NCI-H146 treated with DMSO at 0.1 percent for 48 hours (cell line): ENCODE measurements at regions not wholly inside any gene's neighbourhood (a gene's known extent, or its start where the extent isn't known, plus 50 kb on each side); places are given as distances from the start of the nearest gene placed in this dataset.
"Not testable (repeated sequence)": the region's sequence is repeated elsewhere in the genome, so short reads cannot be mapped to it uniquely, and the experiment has no call there.

Experiments
- DNase-seq: peaks from one replicate; lab custom pipeline; 2025; ENCODE audit not compliant: unreplicated experiment; lab: John Stamatoyannopoulos, UW

- DNase-seq, result no peak
These were observed 1260.5 kb upstream of the ACVR2A start for GRCh38 chr2:146584316-146584715.

GRCh38 chr2:146579147-146579930 lies 1265.5 kb upstream of the ACVR2A start:
- DNase-seq, result no peak

GRCh38 chr2:146576339-146577111 lies 1268.3 kb upstream of the ACVR2A start:
- DNase-seq, result no peak

GRCh38 chr2:146572598-146572997 lies 1272.2 kb upstream of the ACVR2A start:
- DNase-seq, result no peak

- DNase-seq, result no peak
These were observed 1282.8 kb upstream of the ACVR2A start for GRCh38 chr2:146561996-146562395.

- DNase-seq, result no peak
These were observed 1297.6 kb upstream of the ACVR2A start for GRCh38 chr2:146547236-146547635.

GRCh38 chr2:146544701-146545100 lies 1300.1 kb upstream of the ACVR2A start:
- no peak for DNase-seq

- no peak for DNase-seq
These were observed 1302.9 kb upstream of the ACVR2A start for GRCh38 chr2:146541896-146542295.

- DNase-seq, result no peak
These were observed 1304.4 kb upstream of the ACVR2A start for GRCh38 chr2:146540271-146540932.

- DNase-seq, result not testable (repeated sequence)
These were observed 1305.1 kb upstream of the ACVR2A start for GRCh38 chr2:146539739-146540138.

- DNase-seq, result no peak
These were observed 1307.4 kb upstream of the ACVR2A start for GRCh38 chr2:146537477-146537876.

GRCh38 chr2:146532509-146533147 lies 1312.2 kb upstream of the ACVR2A start:
- DNase-seq, result no peak

GRCh38 chr2:146532009-146532408 lies 1312.8 kb upstream of the ACVR2A start:
- no peak for DNase-seq

- DNase-seq, result no peak
These were observed 1313.9 kb upstream of the ACVR2A start for GRCh38 chr2:146530886-146531285.

GRCh38 chr2:146527166-146527565 lies 1317.7 kb upstream of the ACVR2A start:
- no peak for DNase-seq

- DNase-seq, result no peak
These were observed 1321.6 kb upstream of the ACVR2A start for GRCh38 chr2:146523196-146523595.

- DNase-seq, result no peak
These were observed 1338.0 kb upstream of the ACVR2A start for GRCh38 chr2:146506851-146507250.

GRCh38 chr2:146503366-146503765 lies 1341.5 kb upstream of the ACVR2A start:
- DNase-seq, result no peak

GRCh38 chr2:146496248-146496647 lies 1348.6 kb upstream of the ACVR2A start:
- no peak for DNase-seq

- DNase-seq, result no peak
These were observed 1355.4 kb upstream of the ACVR2A start for GRCh38 chr2:146489386-146489785.

- DNase-seq, result no peak
These were observed 1363.2 kb upstream of the ACVR2A start for GRCh38 chr2:146481629-146482028.
